Thyroid gland (tissue), 4 donors: ENCODE measurements at regions not wholly inside any gene's neighbourhood (a gene's known extent, or its start where the extent isn't known, plus 50 kb on each side); places are given as distances from the start of the nearest gene placed in this dataset.

Experiments used
- CTCF ChIP-seq, 6 experiments: fragments of 200-600 bp in 3 of 6; fragments of 450-650 bp in 3 of 6; sonication (generic) in 3 of 6; IDR thresholded peaks; one replicate each; pipeline ENCODE4 v1.5.1; 2016 to 2019; ENCODE audit warnings: antibody characterized with exemption in 6 of 6, mild to moderate bottlenecking in 2 of 6, inconsistent platforms in 1 of 6, moderate library complexity in 1 of 6
- POLR2A ChIP-seq, 2 donors: fragments of 450-650 bp; IDR thresholded peaks; one replicate each; pipeline ENCODE4 v1.6.1; 2017; ENCODE audit warnings: antibody characterized with exemption in 2 of 2, mild to moderate bottlenecking in 2 of 2, moderate library complexity in 1 of 2

GRCh38 chr4:78684325-78685079, 91.6 kb upstream of the BMP2K start:
- TF ChIP-seq CTCF (IDR thresholded peaks at IDR 0.05) (no peak), POLR2A (IDR thresholded peaks at IDR 0.05) (no peak)
